Urinary bladder (tissue), 3 donors: ENCODE measurements at regions not wholly inside any gene's neighbourhood (a gene's known extent, or its start where the extent isn't known, plus 50 kb on each side); places are given as distances from the start of the nearest gene placed in this dataset.
"Not testable (repeated sequence)": the region's sequence is repeated elsewhere in the genome, so short reads cannot be mapped to it uniquely, and the experiment has no call there.

Source experiments
- DNase-seq: peaks from one replicate; pipeline ENCODE4 v3.0.0-alpha.2; 2015; ENCODE audit errors: extremely low spot score
- H3K27ac ChIP-seq: one replicate; pipeline ENCODE4 v1.5.1; 2013; ENCODE audit warnings: low read depth, mild to moderate bottlenecking, moderate library complexity
- H3K36me3 ChIP-seq: one replicate; pipeline ENCODE4 v1.6.1; 2013; ENCODE audit warnings: mild to moderate bottlenecking, moderate library complexity; ENCODE audit not compliant: insufficient read depth
- H3K4me1 ChIP-seq: one replicate; pipeline ENCODE4 v1.6.1; 2013; ENCODE audit warnings: mild to moderate bottlenecking, moderate library complexity; ENCODE audit not compliant: insufficient read depth
- H3K4me3 ChIP-seq: one replicate; pipeline ENCODE4 v1.5.1; 2013; ENCODE audit warnings: low read depth, low read length
- WGBS: extraction: QIAGEN DNeasy Blood & Tissue Kit; methylation state at CpG from one replicate; pipeline ENCODE4 v1.1.7; 2013; 5-methylcytosine and 5-hydroxymethylcytosine counted together
- donor health status: healthy with polysubstance abuse.
- donor health status: healthy.

- not testable (repeated sequence) for H3K4me3 ChIP-seq, H3K36me3 ChIP-seq, H3K4me1 ChIP-seq, DNase-seq, H3K27ac ChIP-seq
- 94% methylated on average over 6 of the region's 6 CpGs for WGBS
Measured at GRCh38 chr6:137383287-137383686, 110.9 kb downstream of the OLIG3 start.

DNA sequence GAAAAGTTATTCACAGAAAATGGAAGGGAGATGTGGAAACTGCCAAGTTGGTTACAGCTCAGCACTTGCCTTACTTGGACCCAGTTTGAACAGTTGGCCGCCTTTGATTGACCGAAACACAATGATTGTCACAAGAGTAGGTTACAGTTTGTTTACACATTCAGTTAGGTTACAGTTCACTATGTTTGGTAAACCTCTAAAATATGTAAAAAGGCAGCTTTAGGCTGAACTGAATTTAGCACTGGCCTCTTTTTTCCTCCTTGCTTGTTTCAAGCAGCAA is 116.2 kb downstream of the OLIG3 start:
- 91% methylated on average over 2 of the region's 2 CpGs for WGBS
- no peak for DNase-seq
- H3K36me3 ChIP-seq = no peaks in the 10 kb centered on the region
- no peak overlapping the region for H3K4me3 ChIP-seq
- H3K4me1 ChIP-seq = no peaks in the 10 kb centered on the region
- H3K27ac ChIP-seq = no peak overlapping the region

GRCh38 chr6:137373296-137373695 is 120.9 kb downstream of the OLIG3 start:
- 94% methylated on average over 1 of the region's 1 CpG for WGBS
- Histone ChIP-seq H3K4me3 (no peak overlapping the region), H3K4me1 (no peaks in the 10 kb centered on the region), H3K27ac (no peak overlapping the region), H3K36me3 (no peaks in the 10 kb centered on the region)
- no peak for DNase-seq

- no peak for DNase-seq
Measured at GRCh38 chr6:137372532-137372931, 121.7 kb downstream of the OLIG3 start.

DNA sequence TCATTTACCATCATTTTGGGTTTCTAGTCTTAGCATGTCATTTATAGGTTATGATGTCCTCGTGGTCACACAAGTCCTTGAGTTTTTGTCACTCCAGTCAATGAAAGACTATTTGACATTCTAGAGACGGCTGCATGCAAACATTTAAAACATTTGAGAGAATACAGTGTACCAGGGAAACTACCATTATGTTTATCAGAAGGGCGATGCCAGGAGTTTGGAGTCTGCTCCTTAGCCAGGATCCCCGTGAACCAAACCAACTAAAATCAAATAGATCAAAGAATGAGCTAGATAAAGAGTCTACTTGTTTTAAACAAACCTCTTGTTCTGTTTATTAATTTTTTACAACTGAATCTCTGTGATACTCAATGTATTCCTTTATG is 122.6 kb downstream of the OLIG3 start:
- no peak for DNase-seq
- H3K36me3 ChIP-seq = no peaks in the 10 kb centered on the region
- no peak overlapping the region for H3K4me3 ChIP-seq
- no peak overlapping the region for H3K27ac ChIP-seq
- WGBS = 70% methylated on average over 4 of the region's 4 CpGs
- no peaks in the 10 kb centered on the region for H3K4me1 ChIP-seq

More at GRCh38 chr6:137372532-137372931, 121.7 kb downstream of the OLIG3 start:
- WGBS = 96% methylated on average over 2 of the region's 2 CpGs
- H3K27ac ChIP-seq = no peak overlapping the region
- H3K36me3 ChIP-seq = no peaks in the 10 kb centered on the region
- no peak overlapping the region for H3K4me3 ChIP-seq
- H3K4me1 ChIP-seq = no peaks in the 10 kb centered on the region

GRCh38 chr6:137370871-137371633 is 123.1 kb downstream of the OLIG3 start:
- Histone ChIP-seq H3K36me3 (no peaks in the 10 kb centered on the region), H3K4me1 (no peaks in the 10 kb centered on the region), H3K4me3 (no peak overlapping the region), H3K27ac (no peak overlapping the region)
- DNase-seq = no peak
- 63% methylated on average over 2 of the region's 2 CpGs for WGBS

DNA sequence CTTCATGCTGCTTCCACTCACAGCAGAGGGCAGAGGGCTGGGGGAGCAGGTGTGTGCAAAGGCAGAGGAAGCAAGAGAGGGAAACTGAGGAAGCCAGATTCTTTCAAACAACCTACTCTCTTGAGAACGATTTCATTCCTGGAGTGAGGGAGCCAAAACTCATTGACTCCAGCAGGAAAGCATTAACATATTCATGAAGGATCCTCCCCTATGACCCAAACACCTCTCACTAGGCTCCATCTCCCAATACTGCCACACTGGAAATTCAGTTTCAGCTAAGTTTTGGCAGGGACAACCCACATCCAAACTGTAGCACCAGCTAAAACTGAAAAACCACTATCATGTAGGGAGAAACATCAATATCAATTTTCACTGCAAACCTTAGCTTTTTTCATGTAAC is 125.1 kb downstream of the OLIG3 start:
- Histone ChIP-seq H3K27ac (no peak overlapping the region), H3K4me3 (no peak overlapping the region), H3K36me3 (no peaks in the 10 kb centered on the region), H3K4me1 (no peaks in the 10 kb centered on the region)
- 37% methylated on average over 1 of the region's 1 CpG for WGBS
- DNase-seq = no peak

DNA sequence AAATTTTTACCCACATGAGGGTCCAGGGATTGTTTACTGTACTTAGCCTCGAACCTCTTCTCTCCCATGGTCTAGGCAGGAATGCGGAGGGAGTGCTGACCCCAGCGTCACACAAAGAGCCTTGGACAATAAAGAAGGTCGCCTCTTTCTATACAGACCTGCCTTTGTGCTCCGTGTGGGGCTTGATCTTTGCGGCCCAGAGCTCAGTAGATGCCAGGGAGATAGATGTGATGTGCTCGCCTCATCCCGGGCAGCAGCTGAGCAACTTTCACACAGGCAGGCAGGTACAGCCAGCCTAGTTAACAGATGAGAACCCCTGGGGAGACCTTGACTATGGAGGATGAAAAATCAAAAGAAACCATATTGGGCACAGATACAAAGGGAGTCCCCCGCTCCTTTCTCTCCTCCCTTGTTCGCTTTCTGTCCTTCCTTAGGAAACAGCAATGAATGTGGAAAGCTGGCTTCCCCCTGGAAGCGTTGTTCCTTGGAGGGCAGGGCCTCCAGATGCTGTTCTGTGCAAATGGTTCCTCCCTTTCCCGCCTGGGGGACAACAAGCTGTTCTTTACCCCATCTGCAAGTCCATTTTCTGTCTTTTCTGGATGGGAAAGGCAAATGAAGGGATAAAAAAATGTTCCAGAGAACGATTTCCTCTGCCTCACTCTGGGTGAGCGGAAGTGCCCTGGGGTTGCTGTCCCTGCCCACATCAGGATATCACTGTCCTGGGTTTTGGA is 128.3 kb downstream of the OLIG3 start:
- H3K4me3 ChIP-seq = no peak overlapping the region
- H3K27ac ChIP-seq = no peak overlapping the region
- 78% methylated on average over 14 of the region's 14 CpGs for WGBS
- DNase-seq = no peak
- H3K36me3 ChIP-seq = no peaks in the 10 kb centered on the region
- no peaks in the 10 kb centered on the region for H3K4me1 ChIP-seq

DNA sequence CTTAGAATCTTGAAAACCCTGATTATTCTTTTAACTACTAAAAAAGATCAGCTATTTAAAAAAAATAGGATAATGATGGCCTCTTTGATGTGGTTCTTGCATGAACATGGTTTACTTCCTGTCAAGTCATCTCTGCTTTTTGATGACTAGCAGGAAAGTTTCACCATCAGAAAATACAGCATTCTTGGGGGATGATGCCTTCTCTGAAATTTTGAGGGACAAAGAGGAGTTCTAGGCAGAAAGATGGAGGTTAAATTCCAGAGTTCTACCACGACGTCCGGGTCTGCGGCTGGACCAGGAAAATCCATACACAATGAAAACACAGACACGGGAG is 130.4 kb downstream of the OLIG3 start:
- H3K27ac ChIP-seq = no peak overlapping the region
- WGBS = 91% methylated on average over 5 of the region's 5 CpGs
- H3K36me3 ChIP-seq = no peaks in the 10 kb centered on the region
- no peaks in the 10 kb centered on the region for H3K4me1 ChIP-seq
- H3K4me3 ChIP-seq = no peak overlapping the region
- DNase-seq = no peak

DNA sequence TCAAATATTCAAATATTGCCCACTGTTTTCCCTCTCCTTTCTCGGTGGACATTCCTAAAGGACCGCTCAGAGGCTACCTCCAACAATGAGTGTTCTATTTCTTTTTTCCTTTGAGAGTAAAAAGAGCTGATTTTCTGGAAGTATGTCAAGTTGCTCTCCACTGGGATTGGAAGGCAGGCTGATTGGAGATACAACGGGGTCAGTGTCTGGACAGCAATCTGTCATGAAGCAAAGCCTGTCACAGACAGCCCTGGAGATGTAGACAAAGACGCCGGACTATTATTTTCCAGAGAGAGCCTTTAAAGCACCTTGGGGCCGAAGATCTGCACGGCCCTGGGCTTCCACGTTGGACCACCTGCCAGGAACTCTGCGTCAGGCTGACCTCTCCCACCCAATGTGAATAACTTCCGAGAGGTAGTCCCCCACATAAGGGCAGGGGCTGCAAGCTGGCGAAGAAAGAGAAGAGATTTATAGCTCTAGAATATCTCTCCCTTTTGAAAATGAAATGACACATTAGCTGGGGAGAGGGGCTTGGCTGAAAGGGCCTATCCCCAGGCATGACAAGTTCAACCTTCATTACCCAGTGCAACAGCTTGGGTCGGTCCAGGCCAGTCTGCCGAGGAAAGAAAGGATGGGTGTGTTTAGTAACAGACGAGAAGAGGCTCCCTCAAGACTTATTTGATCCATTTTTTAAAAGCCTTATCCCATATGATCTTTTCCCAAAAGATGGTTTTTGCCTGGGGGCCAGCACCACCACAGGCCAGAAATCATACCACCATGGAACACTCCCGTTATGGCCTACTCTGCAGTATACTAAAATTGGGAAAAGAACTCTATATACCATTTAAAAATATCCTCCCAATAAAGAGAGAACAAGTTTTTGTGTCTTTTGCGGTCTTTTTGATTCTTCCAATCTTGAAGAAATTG is 131.1 kb downstream of the OLIG3 start:
- 84% methylated on average over 16 of the region's 16 CpGs for WGBS
- no peak for DNase-seq
- Histone ChIP-seq H3K36me3 (no peaks in the 10 kb centered on the region), H3K4me1 (no peaks in the 10 kb centered on the region), H3K4me3 (no peak overlapping the region), H3K27ac (no peak overlapping the region)

- Histone ChIP-seq H3K36me3 (no peaks in the 10 kb centered on the region), H3K27ac (no peak overlapping the region), H3K4me1 (no peaks in the 10 kb centered on the region), H3K4me3 (no peak overlapping the region)
- no peak for DNase-seq
Measured at GRCh38 chr6:137361701-137362100, 132.5 kb downstream of the OLIG3 start.

DNA sequence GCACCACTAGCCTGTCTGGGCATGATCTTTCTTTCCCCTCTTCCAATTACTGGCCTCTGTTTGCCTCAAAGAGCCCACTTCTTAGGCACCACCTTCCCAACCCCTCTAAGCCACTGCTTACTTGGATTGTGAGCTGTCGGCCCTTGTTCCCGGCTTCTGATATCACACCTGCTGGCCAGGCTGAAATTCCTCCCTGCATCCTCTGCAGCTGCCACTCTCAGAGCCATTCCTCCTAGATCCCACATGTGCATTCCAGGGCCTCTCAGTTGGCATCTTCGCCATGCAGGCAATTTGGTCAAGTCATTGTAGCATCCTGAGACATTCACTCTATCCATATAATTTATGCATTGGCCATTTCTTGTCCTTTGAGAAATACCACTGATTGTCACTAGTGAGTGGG is 135.9 kb downstream of the OLIG3 start:
- no peak for DNase-seq
- Histone ChIP-seq H3K27ac (no peak overlapping the region), H3K4me3 (no peak overlapping the region), H3K4me1 (no peaks in the 10 kb centered on the region), H3K36me3 (no peaks in the 10 kb centered on the region)
- 61% methylated on average over 3 of the region's 3 CpGs for WGBS

DNA sequence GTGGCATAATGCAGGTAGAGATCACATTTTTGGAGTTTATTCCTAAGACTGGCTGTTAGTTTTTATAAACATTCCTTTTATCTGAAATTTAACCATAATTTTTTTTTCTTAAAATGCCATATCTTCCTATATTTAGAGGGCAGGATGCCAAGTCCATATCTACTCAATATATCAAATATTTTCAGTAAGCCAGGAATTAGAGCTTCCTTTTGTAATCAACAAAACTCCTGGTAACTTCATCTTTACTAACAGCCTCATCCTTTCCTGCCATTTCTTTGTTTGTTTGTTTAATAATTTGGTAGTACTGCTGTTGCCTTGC is 136.3 kb downstream of the OLIG3 start:
- Histone ChIP-seq H3K36me3 (no peaks in the 10 kb centered on the region), H3K4me3 (no peak overlapping the region), H3K27ac (no peak overlapping the region), H3K4me1 (no peaks in the 10 kb centered on the region)
- no peak for DNase-seq
